Caco-2 (cell line): ENCODE measurements at regions not wholly inside any gene's neighbourhood (a gene's known extent, or its start where the extent isn't known, plus 50 kb on each side); places are given as distances from the start of the nearest gene placed in this dataset.

Source experiments
- BruUV-seq: library from RNA; stranded (reverse); fragments of 400-500 nt; replicated peaks from 2 replicates; lab custom pipeline; 2021; lab: Mats Ljungman, UMichigan
- CTCF ChIA-PET: fragments of 300-600 bp; sonication (Branson Sonifier 250); formaldehyde crosslinking; loops from one replicate; lab custom pipeline; 2022; ENCODE audit warnings: antibody characterized with exemption; lab: Charles Lee
- POLR2A ChIA-PET: fragments of 300-600 bp; sonication (Branson Sonifier 250); formaldehyde crosslinking; loops from one replicate; lab custom pipeline; 2022; ENCODE audit warnings: antibody characterized with exemption; lab: Charles Lee
- DNase-seq, 2 experiments: peaks; one replicate each; pipeline versions ENCODE4 v3.0.0 to v3.0.0-alpha.2; 2020 to 2022
- H3K27me3 ChIP-seq: replicated peaks from 2 replicates; pipeline ENCODE4 v1.6.0; 2011; ENCODE audit warnings: low read length; ENCODE audit not compliant: control insufficient read depth, insufficient read depth
- H3K36me3 ChIP-seq: 2 replicates; pipeline ENCODE4 v1.5.1; 2011; ENCODE audit warnings: low read length; ENCODE audit not compliant: control insufficient read depth, insufficient read depth
- H3K4me1 ChIP-seq: fragments of 250-450 bp; sonication (Bioruptor Pico); 2 replicates; pipeline ENCODE4 v1.5.1; 2020; ENCODE audit warnings: mild to moderate bottlenecking
- H3K4me3 ChIP-seq: 2 replicates; pipeline ENCODE4 v1.5.1; 2011; ENCODE audit warnings: low read depth, mild to moderate bottlenecking, control low read depth, low read length
- H3K9me3 ChIP-seq: fragments of 250-450 bp; sonication (Bioruptor Pico); 2 replicates; pipeline ENCODE4 v1.5.1; 2020; ENCODE audit warnings: mild to moderate bottlenecking, moderate library complexity
- H3K27ac Mint-ChIP-seq: one replicate; pipeline ENCODE4 v1.8.0; 2022; ENCODE audit warnings: mixed read lengths; ENCODE audit not compliant: unreplicated experiment
- H3K27me3 Mint-ChIP-seq: one replicate; pipeline ENCODE4 v1.8.0; 2022; ENCODE audit warnings: mixed read lengths; ENCODE audit not compliant: insufficient read depth, unreplicated experiment
- H3K36me3 Mint-ChIP-seq: one replicate; pipeline ENCODE4 v1.8.0; 2022; ENCODE audit warnings: mild to moderate bottlenecking, mixed read lengths; ENCODE audit not compliant: insufficient read depth, unreplicated experiment
- H3K4me1 Mint-ChIP-seq: one replicate; pipeline ENCODE4 v1.8.0; 2022; ENCODE audit warnings: low read depth, mixed read lengths; ENCODE audit not compliant: unreplicated experiment
- H3K4me3 Mint-ChIP-seq: one replicate; pipeline ENCODE4 v1.8.0; 2022; ENCODE audit warnings: mild to moderate bottlenecking, moderate library complexity, mixed read lengths; ENCODE audit not compliant: unreplicated experiment
- H3K9me3 Mint-ChIP-seq: one replicate; pipeline ENCODE4 v1.8.0; 2022; ENCODE audit warnings: mixed read lengths; ENCODE audit not compliant: unreplicated experiment
- intact Hi-C: fragments of 100-400 bp; cut with micrococcal nuclease; formaldehyde crosslinking; loops from one replicate; pipeline ENCODE4 v1.10.0; 2022; ENCODE audit not compliant: unreplicated experiment
- TF ChIP-seq, protein P1 (sequence below), 2 experiments: fragments of 200-600 bp in 1 of 2; IDR thresholded peaks; 1 replicate in 1 of 2; 2 replicates in 1 of 2; pipeline versions ENCODE4 v1.5.1 to v1.8.0; 2011 to 2022; ENCODE audit warnings: antibody characterized with exemption in 1 of 2, control low read depth in 1 of 2, inconsistent platforms in 1 of 2, low read depth in 1 of 2, low read length in 1 of 2, mild to moderate bottlenecking in 1 of 2, moderate library complexity in 1 of 2; ENCODE audit not compliant: insufficient read depth in 1 of 2, severe bottlenecking in 1 of 2, unreplicated experiment in 1 of 2

GRCh38 chr4:15239866-15240265, 188.0 kb upstream of the C1QTNF7 start:
- peaks cover 6% of the 10 kb centered on the region for H3K4me1 Mint-ChIP-seq
- no peaks in the 10 kb centered on the region for H3K36me3 Mint-ChIP-seq
- H3K4me1 ChIP-seq = no peaks in the 10 kb centered on the region
- no peaks in the 10 kb centered on the region for H3K36me3 ChIP-seq
- ChIA-PET CTCF (no interaction called here), POLR2A (no interaction called here)
- no peaks in the 10 kb centered on the region for H3K27me3 ChIP-seq
- H3K27ac Mint-ChIP-seq = no peak overlapping the region
- no peak overlapping the region for H3K4me3 ChIP-seq
- intact Hi-C loops = loop anchor here (10.0 kb wide), 1 partner anchor 415 kb away; the partner anchor contains the start of gene FBXL5
- BruUV-seq = no TSS peak
- DNase-seq = no peak
- no peaks in the 10 kb centered on the region for H3K9me3 ChIP-seq
- peaks cover 6% of the 10 kb centered on the region for H3K27me3 Mint-ChIP-seq
- no peaks in the 10 kb centered on the region for H3K9me3 Mint-ChIP-seq
- no peak overlapping the region for H3K4me3 Mint-ChIP-seq
- TF ChIP-seq, protein P1, sequence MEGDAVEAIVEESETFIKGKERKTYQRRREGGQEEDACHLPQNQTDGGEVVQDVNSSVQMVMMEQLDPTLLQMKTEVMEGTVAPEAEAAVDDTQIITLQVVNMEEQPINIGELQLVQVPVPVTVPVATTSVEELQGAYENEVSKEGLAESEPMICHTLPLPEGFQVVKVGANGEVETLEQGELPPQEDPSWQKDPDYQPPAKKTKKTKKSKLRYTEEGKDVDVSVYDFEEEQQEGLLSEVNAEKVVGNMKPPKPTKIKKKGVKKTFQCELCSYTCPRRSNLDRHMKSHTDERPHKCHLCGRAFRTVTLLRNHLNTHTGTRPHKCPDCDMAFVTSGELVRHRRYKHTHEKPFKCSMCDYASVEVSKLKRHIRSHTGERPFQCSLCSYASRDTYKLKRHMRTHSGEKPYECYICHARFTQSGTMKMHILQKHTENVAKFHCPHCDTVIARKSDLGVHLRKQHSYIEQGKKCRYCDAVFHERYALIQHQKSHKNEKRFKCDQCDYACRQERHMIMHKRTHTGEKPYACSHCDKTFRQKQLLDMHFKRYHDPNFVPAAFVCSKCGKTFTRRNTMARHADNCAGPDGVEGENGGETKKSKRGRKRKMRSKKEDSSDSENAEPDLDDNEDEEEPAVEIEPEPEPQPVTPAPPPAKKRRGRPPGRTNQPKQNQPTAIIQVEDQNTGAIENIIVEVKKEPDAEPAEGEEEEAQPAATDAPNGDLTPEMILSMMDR (IDR thresholded peaks at IDR 0.05; ENCODE audit: insufficient read depth in 1 of 2, low read depth in 1 of 2, low read length in 1 of 2, severe bottlenecking in 1 of 2, unreplicated experiment in 1 of 2) = no peak

DNA sequence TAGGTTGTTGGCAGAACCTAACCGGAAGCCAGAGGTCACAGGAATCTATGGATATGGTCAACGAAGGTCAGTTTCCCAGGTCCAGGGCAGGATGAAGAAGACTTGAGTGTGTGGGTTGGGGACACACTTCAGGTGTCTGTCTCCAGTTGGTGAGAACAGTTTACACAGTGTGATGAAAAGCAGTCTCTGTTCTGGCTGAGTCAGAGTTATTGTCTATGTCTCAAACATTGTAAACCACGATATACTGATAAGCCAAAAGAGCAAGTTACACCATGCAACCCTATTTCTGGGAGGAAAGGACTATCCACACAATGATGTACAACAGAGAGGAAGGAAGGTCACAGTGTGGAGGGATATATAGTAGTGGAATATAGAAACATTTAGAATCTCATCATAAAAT, 187.1 kb upstream of the C1QTNF7 start:
- Histone ChIP-seq H3K4me3 (no peak overlapping the region), H3K4me1 (no peaks in the 10 kb centered on the region), H3K9me3 (no peaks in the 10 kb centered on the region), H3K36me3 (no peaks in the 10 kb centered on the region), H3K27me3 (no peaks in the 10 kb centered on the region)
- Mint-ChIP-seq H3K9me3 (no peaks in the 10 kb centered on the region), H3K27me3 (peaks cover 6% of the 10 kb centered on the region), H3K36me3 (no peaks in the 10 kb centered on the region), H3K4me3 (no peak overlapping the region), H3K4me1 (peaks cover 6% of the 10 kb centered on the region), H3K27ac (no peak overlapping the region)
- intact Hi-C loops = no loop called here
- no peak for DNase-seq
- no TSS peak for BruUV-seq
- TF ChIP-seq, protein P1 (IDR thresholded peaks at IDR 0.05; ENCODE audit: insufficient read depth in 1 of 2, low read depth in 1 of 2, low read length in 1 of 2, severe bottlenecking in 1 of 2, unreplicated experiment in 1 of 2) = no peak
- POLR2A ChIA-PET = no interaction called here
- CTCF ChIA-PET = no interaction called here

GRCh38 chr4:15242021-15242420, 185.8 kb upstream of the C1QTNF7 start:
- no peak overlapping the region for H3K27ac Mint-ChIP-seq
- peaks cover 6% of the 10 kb centered on the region for H3K27me3 Mint-ChIP-seq

More at GRCh38 chr4:15242021-15242420, 185.8 kb upstream of the C1QTNF7 start:
- intact Hi-C loops = no loop called here
- H3K4me3 Mint-ChIP-seq = no peak overlapping the region
- H3K4me3 ChIP-seq = no peak overlapping the region
- no peaks in the 10 kb centered on the region for H3K9me3 ChIP-seq
- no peaks in the 10 kb centered on the region for H3K9me3 Mint-ChIP-seq
- CTCF ChIA-PET = no interaction called here
- no peaks in the 10 kb centered on the region for H3K36me3 ChIP-seq
- no peaks in the 10 kb centered on the region for H3K4me1 ChIP-seq
- no peak for DNase-seq
- H3K36me3 Mint-ChIP-seq = no peaks in the 10 kb centered on the region
- peaks cover 6% of the 10 kb centered on the region for H3K4me1 Mint-ChIP-seq
- BruUV-seq = no TSS peak
- TF ChIP-seq, protein P1 (IDR thresholded peaks at IDR 0.05; ENCODE audit: insufficient read depth in 1 of 2, low read depth in 1 of 2, low read length in 1 of 2, severe bottlenecking in 1 of 2, unreplicated experiment in 1 of 2) = no peak
- no peaks in the 10 kb centered on the region for H3K27me3 ChIP-seq
- POLR2A ChIA-PET = no interaction called here
